Fibroblast of lung (primary cell): ENCODE measurements at regions not wholly inside any gene's neighbourhood (a gene's known extent, or its start where the extent isn't known, plus 50 kb on each side); places are given as distances from the start of the nearest gene placed in this dataset.
A peak's percentile ranks its signal among the peaks of the same experiment; 100 is the strongest.

ENCODE experiments used
- DNase-seq, 2 donors: peaks; one replicate each; pipeline versions ENCODE4 v3.0.0 to v3.0.0-alpha.2; 2010; ENCODE audit warnings: low read depth in 2 of 2
- H2AFZ ChIP-seq: 2 replicates; pipeline ENCODE4 v1.5.1; 2012; ENCODE audit warnings: low read length, control low read depth, inconsistent platforms
- H3K27ac ChIP-seq: 2 replicates; pipeline ENCODE4 v1.5.1; 2011; ENCODE audit warnings: low read length, control low read depth; ENCODE audit not compliant: insufficient read depth
- H3K27me3 ChIP-seq: 2 replicates; pipeline ENCODE4 v1.5.1; 2011; ENCODE audit warnings: mild to moderate bottlenecking, low read length; ENCODE audit not compliant: control insufficient read depth, insufficient read depth
- H3K36me3 ChIP-seq: 2 replicates; pipeline ENCODE4 v1.5.1; 2011; ENCODE audit warnings: low read length; ENCODE audit not compliant: control insufficient read depth, insufficient read depth
- H3K4me1 ChIP-seq: 2 replicates; pipeline ENCODE4 v1.5.1; 2011; ENCODE audit warnings: low read length; ENCODE audit not compliant: control insufficient read depth, insufficient read depth; ENCODE audit errors: extremely low read depth
- H3K4me2 ChIP-seq: 2 replicates; pipeline ENCODE4 v1.5.1; 2011; ENCODE audit warnings: low read length, control low read depth; ENCODE audit not compliant: insufficient read depth; ENCODE audit errors: extremely low read depth
- H3K4me3 ChIP-seq, 4 experiments: fragments of 200-600 bp in 1 of 4; sonication (generic) in 1 of 4; replicated peaks in 1 of 4; 2 replicates each; pipeline ENCODE4 v1.5.1; 2011 to 2016; ENCODE audit warnings: low read length in 4 of 4, low read depth in 3 of 4, mild to moderate bottlenecking in 3 of 4, control low read depth in 2 of 4, inconsistent platforms in 1 of 4, mixed read lengths in 1 of 4; ENCODE audit not compliant: insufficient read depth in 1 of 4; ENCODE audit errors: control extremely low read depth in 1 of 4
- H3K79me2 ChIP-seq: 2 replicates; pipeline ENCODE4 v1.5.1; 2012; ENCODE audit warnings: mild to moderate bottlenecking, low read length, inconsistent platforms; ENCODE audit not compliant: control insufficient read depth, insufficient read depth
- H3K9ac ChIP-seq: 2 replicates; pipeline ENCODE4 v1.5.1; 2011; ENCODE audit warnings: mild to moderate bottlenecking, low read length, control low read depth; ENCODE audit not compliant: insufficient read depth
- H3K9me3 ChIP-seq: 2 replicates; pipeline ENCODE4 v1.5.1; 2012; ENCODE audit warnings: low read depth, low read length; ENCODE audit not compliant: control insufficient read depth, insufficient read depth
- H4K20me1 ChIP-seq: 2 replicates; pipeline ENCODE4 v1.5.1; 2011; ENCODE audit warnings: low read length; ENCODE audit not compliant: control insufficient read depth, insufficient read depth; ENCODE audit errors: extremely low read depth
- CTCF ChIP-seq, 2 donors: IDR thresholded peaks in 1 of 2; conservative IDR thresholded peaks in 1 of 2; 1 replicate in 1 of 2; 2 replicates in 1 of 2; pipeline ENCODE4 v1.5.1; 2011 to 2012; ENCODE audit warnings: low read length in 2 of 2, control low read depth in 1 of 2, inconsistent platforms in 1 of 2, low read depth in 1 of 2, mild to moderate bottlenecking in 1 of 2
- EZH2 ChIP-seq: IDR thresholded peaks from 2 replicates; pipeline ENCODE4 v1.5.1; 2012; ENCODE audit warnings: low read length, control low read depth, mild to moderate bottlenecking; ENCODE audit errors: missing control alignments

DNA sequence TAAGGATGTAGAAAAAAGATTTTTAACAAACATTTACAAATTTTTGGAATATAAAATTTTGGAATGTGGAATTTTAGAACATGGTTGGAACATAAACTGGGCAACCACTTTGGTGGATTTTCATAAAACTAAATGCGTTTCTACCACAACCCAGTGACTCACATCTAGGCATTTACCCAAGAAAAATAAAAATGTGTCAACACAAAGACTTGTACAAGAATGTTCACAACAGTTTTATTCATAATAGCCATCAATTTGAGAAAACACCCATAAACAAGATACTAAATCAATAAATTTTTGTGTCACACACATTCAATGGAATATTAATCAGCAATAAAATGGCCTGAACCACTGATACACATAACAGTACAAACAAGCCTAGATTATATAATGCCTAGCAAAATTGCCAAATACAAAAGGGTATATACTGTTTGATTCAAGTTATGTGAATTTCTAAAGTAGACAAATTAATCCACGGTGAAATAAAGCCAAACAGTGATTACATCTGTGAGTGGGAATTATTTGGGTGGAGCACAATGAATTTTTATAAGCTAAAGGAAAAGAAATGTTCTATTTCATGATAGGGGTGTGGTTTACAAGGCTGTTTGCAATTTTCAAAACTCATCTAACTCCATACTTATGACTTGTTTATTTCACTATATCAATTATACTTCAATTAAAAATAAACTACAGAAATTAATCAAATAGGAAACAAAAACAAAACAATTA, 415.2 kb upstream of the OR4E1 start:
- peak; percentile 4 to 51 for DNase-seq
- Histone ChIP-seq H3K4me1 (no peaks in the 10 kb centered on the region), H3K4me2 (no peak overlapping the region), H3K9me3 (no peaks in the 10 kb centered on the region), H3K9ac (no peak overlapping the region), H3K36me3 (no peaks in the 10 kb centered on the region), H2AFZ (no peak overlapping the region), H3K27ac (no peak overlapping the region), H3K79me2 (no peaks in the 10 kb centered on the region), H3K27me3 (no peaks in the 10 kb centered on the region), H3K4me3 (no peak overlapping the region), H4K20me1 (no peaks in the 10 kb centered on the region)
- TF ChIP-seq CTCF (conservative IDR thresholded peaks at IDR 0.05 in 1 of 2, IDR thresholded peaks at IDR 0.05 in 1 of 2; ENCODE audit: low read depth in 1 of 2, low read length in 2 of 2) (no peak), EZH2 (no peak)

- no peak overlapping the region for H3K4me2 ChIP-seq
- no peak for TF ChIP-seq CTCF (conservative IDR thresholded peaks at IDR 0.05 in 1 of 2, IDR thresholded peaks at IDR 0.05 in 1 of 2; ENCODE audit: low read depth in 1 of 2, low read length in 2 of 2)
- TF ChIP-seq EZH2, result no peak
- H4K20me1 ChIP-seq, result no peaks in the 10 kb centered on the region
- no peaks in the 10 kb centered on the region for H3K36me3 ChIP-seq
- H3K27me3 ChIP-seq, result no peaks in the 10 kb centered on the region
- H3K27ac ChIP-seq, result no peak overlapping the region
- H2AFZ ChIP-seq, result no peak overlapping the region
- no peak for DNase-seq
- no peaks in the 10 kb centered on the region for H3K9me3 ChIP-seq
- no peak overlapping the region for H3K9ac ChIP-seq
- H3K4me3 ChIP-seq, result no peak overlapping the region
- H3K4me1 ChIP-seq, result no peaks in the 10 kb centered on the region
- H3K79me2 ChIP-seq, result no peaks in the 10 kb centered on the region
These were observed 412.5 kb upstream of the OR4E1 start for GRCh38 chr14:22086131-22086530.

GRCh38 chr14:22084393-22085281, 411.0 kb upstream of the OR4E1 start:
- no peaks in the 10 kb centered on the region for H3K4me1 ChIP-seq
- DNase-seq, result peak; percentile 38 to 69
- H3K4me2 ChIP-seq, result no peak overlapping the region
- no peaks in the 10 kb centered on the region for H3K36me3 ChIP-seq
- H3K79me2 ChIP-seq, result no peaks in the 10 kb centered on the region
- H3K27ac ChIP-seq, result no peak overlapping the region
- no peak overlapping the region for H2AFZ ChIP-seq
- H3K9me3 ChIP-seq, result no peaks in the 10 kb centered on the region
- H3K9ac ChIP-seq, result no peak overlapping the region
- no peaks in the 10 kb centered on the region for H4K20me1 ChIP-seq
- peak; percentile 46 to 78 for TF ChIP-seq CTCF (conservative IDR thresholded peaks at IDR 0.05 in 1 of 2, IDR thresholded peaks at IDR 0.05 in 1 of 2; ENCODE audit: low read depth in 1 of 2, low read length in 2 of 2)
- TF ChIP-seq EZH2, result no peak
- H3K27me3 ChIP-seq, result no peaks in the 10 kb centered on the region
- no peak overlapping the region for H3K4me3 ChIP-seq
